Renal cortex interstitium (tissue), 11 donors: ENCODE measurements at regions not wholly inside any gene's neighbourhood (a gene's known extent, or its start where the extent isn't known, plus 50 kb on each side); places are given as distances from the start of the nearest gene placed in this dataset.

Experiments used
- DNase-seq, 11 donors: peaks; one replicate each; pipeline ENCODE4 v3.0.0-alpha.2; 2013; ENCODE audit warnings: low read depth in 9 of 11, low spot score in 4 of 11; ENCODE audit errors: extremely low read depth in 1 of 11

GRCh38 chr7:32357535-32358277 lies 132.5 kb downstream of the LSM5 start:
- DNase-seq = peak in 1 of 11 donors; percentile 11

GRCh38 chr7:32347244-32347828 lies 142.8 kb downstream of the LSM5 start:
- no peak for DNase-seq

GRCh38 chr7:32346253-32346652 lies 143.9 kb downstream of the LSM5 start:
- DNase-seq = no peak

- DNase-seq = no peak
These were observed 153.5 kb downstream of the LSM5 start for GRCh38 chr7:32336726-32337125.

GRCh38 chr7:32335107-32335506 lies 155.1 kb downstream of the LSM5 start:
- DNase-seq = no peak

- DNase-seq = no peak
These were observed 159.6 kb downstream of the LSM5 start for GRCh38 chr7:32330602-32331001.

- DNase-seq = no peak
These were observed 164.1 kb downstream of the LSM5 start for GRCh38 chr7:32326078-32326477.

- no peak for DNase-seq
These were observed 166.5 kb downstream of the LSM5 start for GRCh38 chr7:32323712-32324111.

- no peak for DNase-seq
These were observed 171.2 kb downstream of the LSM5 start for GRCh38 chr7:32319012-32319382.

GRCh38 chr7:32318300-32319011 lies 171.7 kb downstream of the LSM5 start:
- DNase-seq = no peak

- no peak for DNase-seq
These were observed 173.3 kb downstream of the LSM5 start for GRCh38 chr7:32316839-32317238.

- no peak for DNase-seq
These were observed 175.4 kb downstream of the LSM5 start for GRCh38 chr7:32314761-32315160.

GRCh38 chr7:32301427-32301826 lies 188.8 kb downstream of the LSM5 start:
- no peak for DNase-seq

- DNase-seq = no peak
These were observed 191.0 kb downstream of the LSM5 start for GRCh38 chr7:32299133-32299702.

- DNase-seq = peak in 1 of 11 donors; percentile 21
These were observed 191.6 kb downstream of the LSM5 start for GRCh38 chr7:32298408-32299132.

GRCh38 chr7:32293833-32294232 lies 196.3 kb downstream of the LSM5 start:
- no peak for DNase-seq

- no peak for DNase-seq
These were observed 200.3 kb downstream of the LSM5 start for GRCh38 chr7:32289651-32290414.

- DNase-seq = no peak
These were observed 204.5 kb downstream of the LSM5 start for GRCh38 chr7:32285698-32286097.

- DNase-seq = no peak
These were observed 206.6 kb downstream of the LSM5 start for GRCh38 chr7:32283546-32283945.
